OCI-LY3 (cell line): ENCODE measurements at regions not wholly inside any gene's neighbourhood (a gene's known extent, or its start where the extent isn't known, plus 50 kb on each side); places are given as distances from the start of the nearest gene placed in this dataset.

Experiments used
- H2AFZ ChIP-seq: fragments of 200-600, 300-600 bp; shearing (Covaris generic); 2 replicates; pipeline ENCODE4 v1.6.0; 2014; ENCODE audit warnings: antibody characterized with exemption, low read depth, low read length
- H3K27ac ChIP-seq: fragments of 200-600, 300-600 bp; sonication (generic); 2 replicates; pipeline ENCODE4 v1.5.1; 2014; ENCODE audit warnings: mild to moderate bottlenecking, low read length, moderate library complexity, mixed read lengths
- H3K27me3 ChIP-seq: fragments of 200-600, 300-600 bp; sonication (generic); 2 replicates; pipeline ENCODE4 v1.6.1; 2014; ENCODE audit warnings: low read depth, low read length, mixed read lengths
- H3K36me3 ChIP-seq: fragments of 200-600, 300-600 bp; sonication (generic); replicated peaks from 2 replicates; pipeline ENCODE3; 2014; ENCODE audit warnings: low read depth, low read length, mixed read lengths
- H3K4me1 ChIP-seq: fragments of 300-600, 200-600 bp; sonication (generic); 2 replicates; pipeline ENCODE4 v1.6.1; 2014; ENCODE audit warnings: low read length, mixed read lengths
- H3K4me2 ChIP-seq: fragments of 200-600, 300-600 bp; sonication (generic); 2 replicates; pipeline ENCODE4 v1.6.1; 2014; ENCODE audit warnings: low read length, mixed read lengths
- H3K4me3 ChIP-seq: fragments of 300-600, 200-600 bp; sonication (generic); 2 replicates; pipeline ENCODE4 v1.5.1; 2014; ENCODE audit warnings: antibody characterized with exemption, mild to moderate bottlenecking, low read length, moderate library complexity
- H3K79me2 ChIP-seq: fragments of 300-600, 200-600 bp; shearing (Covaris generic); 2 replicates; pipeline ENCODE4 v1.6.1; 2014; ENCODE audit warnings: mild to moderate bottlenecking, low read length, mixed read lengths
- H3K9ac ChIP-seq: fragments of 300-600, 200-600 bp; shearing (Covaris generic); 2 replicates; pipeline ENCODE4 v1.6.0; 2014; ENCODE audit warnings: mild to moderate bottlenecking, low read length, moderate library complexity
- H3K9me3 ChIP-seq: fragments of 200-600, 300-600 bp; shearing (Covaris generic); 2 replicates; pipeline ENCODE4 v1.6.1; 2014; ENCODE audit warnings: low read length, mixed read lengths; ENCODE audit not compliant: insufficient read depth
- H4K20me1 ChIP-seq: fragments of 200-600, 300-600 bp; sonication (generic); 2 replicates; pipeline ENCODE4 v1.6.1; 2016; ENCODE audit warnings: low read length, mixed read lengths; ENCODE audit not compliant: insufficient read depth
- EZH2phosphoT487 ChIP-seq: fragments of 200-600 bp; shearing (Covaris generic); IDR thresholded peaks from 2 replicates; pipeline ENCODE4 v1.6.1; 2018; ENCODE audit warnings: antibody characterized with exemption, mixed run types, low read depth
- TF ChIP-seq, protein P1 (sequence below): fragments of 200-600, 300-600 bp; sonication (generic); IDR thresholded peaks from 2 replicates; pipeline ENCODE4 v1.5.1; 2014; ENCODE audit warnings: antibody characterized with exemption, low read length, low read depth

DNA sequence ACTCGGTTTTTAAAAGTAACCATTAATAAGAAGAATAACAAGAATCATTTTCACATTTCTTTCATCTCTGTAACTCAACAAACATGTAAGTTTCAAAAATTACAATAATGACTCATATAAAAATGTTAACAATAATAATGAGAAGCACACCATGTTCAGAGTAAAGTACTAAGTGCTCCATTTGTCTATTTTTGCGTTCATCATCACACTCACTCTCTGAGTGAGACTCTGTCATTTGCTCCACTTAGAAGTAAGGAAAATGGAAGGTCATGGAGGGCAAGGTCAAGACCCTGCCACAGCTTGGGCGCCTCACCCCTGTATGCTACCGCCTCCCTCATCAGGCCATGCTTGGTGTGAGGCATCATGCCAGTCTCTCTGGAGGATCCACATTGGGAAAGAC is 129.9 kb downstream of the TMEM30B start:
- no peaks in the 10 kb centered on the region for H3K4me1 ChIP-seq
- H3K79me2 ChIP-seq = no peaks in the 10 kb centered on the region
- H2AFZ ChIP-seq = no peak overlapping the region
- H3K9me3 ChIP-seq = 0 out of 2 replicates have a peak, but pooled peaks cover under 1% of the 10 kb centered on the region
- no peak overlapping the region for H3K4me2 ChIP-seq
- H3K27me3 ChIP-seq = no peaks in the 10 kb centered on the region
- no peaks in the 10 kb centered on the region for H4K20me1 ChIP-seq
- no peak overlapping the region for H3K27ac ChIP-seq
- H3K4me3 ChIP-seq = no peak overlapping the region
- H3K36me3 ChIP-seq = no peaks in the 10 kb centered on the region
- no peak overlapping the region for H3K9ac ChIP-seq
- TF ChIP-seq, protein P1, sequence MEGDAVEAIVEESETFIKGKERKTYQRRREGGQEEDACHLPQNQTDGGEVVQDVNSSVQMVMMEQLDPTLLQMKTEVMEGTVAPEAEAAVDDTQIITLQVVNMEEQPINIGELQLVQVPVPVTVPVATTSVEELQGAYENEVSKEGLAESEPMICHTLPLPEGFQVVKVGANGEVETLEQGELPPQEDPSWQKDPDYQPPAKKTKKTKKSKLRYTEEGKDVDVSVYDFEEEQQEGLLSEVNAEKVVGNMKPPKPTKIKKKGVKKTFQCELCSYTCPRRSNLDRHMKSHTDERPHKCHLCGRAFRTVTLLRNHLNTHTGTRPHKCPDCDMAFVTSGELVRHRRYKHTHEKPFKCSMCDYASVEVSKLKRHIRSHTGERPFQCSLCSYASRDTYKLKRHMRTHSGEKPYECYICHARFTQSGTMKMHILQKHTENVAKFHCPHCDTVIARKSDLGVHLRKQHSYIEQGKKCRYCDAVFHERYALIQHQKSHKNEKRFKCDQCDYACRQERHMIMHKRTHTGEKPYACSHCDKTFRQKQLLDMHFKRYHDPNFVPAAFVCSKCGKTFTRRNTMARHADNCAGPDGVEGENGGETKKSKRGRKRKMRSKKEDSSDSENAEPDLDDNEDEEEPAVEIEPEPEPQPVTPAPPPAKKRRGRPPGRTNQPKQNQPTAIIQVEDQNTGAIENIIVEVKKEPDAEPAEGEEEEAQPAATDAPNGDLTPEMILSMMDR = no peak

DNA sequence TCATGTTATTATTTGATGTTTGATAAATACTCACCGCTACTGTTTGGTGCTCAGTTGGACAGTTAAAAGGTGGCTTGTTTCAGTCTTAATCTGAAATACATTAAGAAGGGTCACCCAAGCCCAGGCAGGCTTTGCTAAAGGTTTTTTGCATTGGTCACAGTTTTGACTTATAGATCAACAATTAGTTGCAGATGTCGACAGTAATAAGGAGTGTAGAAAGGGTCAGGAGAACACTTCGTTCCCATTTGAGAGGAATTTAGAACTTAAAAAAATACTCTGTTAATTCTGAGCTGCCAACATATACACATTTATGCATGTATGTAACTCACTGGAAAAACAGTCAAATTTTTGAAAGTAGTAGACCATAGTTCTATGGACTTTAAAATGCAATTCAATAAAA is 130.3 kb downstream of the TMEM30B start:
- no peaks in the 10 kb centered on the region for H4K20me1 ChIP-seq
- no peaks in the 10 kb centered on the region for H3K36me3 ChIP-seq
- no peak overlapping the region for H3K9ac ChIP-seq
- no peaks in the 10 kb centered on the region for H3K79me2 ChIP-seq
- no peak overlapping the region for H2AFZ ChIP-seq
- 0 out of 2 replicates have a peak, but pooled peaks cover 5% of the 10 kb centered on the region for H3K9me3 ChIP-seq
- H3K27me3 ChIP-seq = no peaks in the 10 kb centered on the region
- H3K4me3 ChIP-seq = no peak overlapping the region
- H3K27ac ChIP-seq = no peak overlapping the region
- no peak for TF ChIP-seq EZH2phosphoT487
- TF ChIP-seq, protein P1 = no peak
- H3K4me2 ChIP-seq = no peak overlapping the region
- no peaks in the 10 kb centered on the region for H3K4me1 ChIP-seq

DNA sequence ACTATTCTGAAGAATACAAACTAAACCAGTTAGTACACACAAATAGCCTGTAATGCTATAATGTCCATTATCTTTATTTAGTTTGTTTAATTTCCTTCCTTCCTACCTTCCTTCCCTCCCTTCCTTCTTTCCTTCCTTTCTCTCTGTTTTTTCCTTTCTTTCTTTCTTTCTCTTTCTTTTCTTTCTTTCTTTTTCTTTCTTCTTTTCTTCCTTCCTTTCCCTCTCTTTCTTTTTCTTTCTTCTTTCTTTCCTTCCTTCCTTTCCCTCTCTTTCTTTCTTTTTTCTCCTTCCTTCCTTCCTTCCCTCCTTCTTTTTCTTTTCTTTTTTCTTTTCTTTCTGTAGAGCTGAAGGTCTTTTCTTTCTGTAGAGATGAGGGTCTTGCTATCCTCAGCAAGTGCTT is 131.2 kb downstream of the TMEM30B start:
- Histone ChIP-seq H3K79me2 (no peaks in the 10 kb centered on the region), H3K27ac (no peak overlapping the region), H3K4me3 (no peak overlapping the region), H4K20me1 (no peaks in the 10 kb centered on the region), H3K4me1 (no peaks in the 10 kb centered on the region), H3K4me2 (no peak overlapping the region), H3K9me3 (0 out of 2 replicates have a peak, but pooled peaks cover 5% of the 10 kb centered on the region), H2AFZ (no peak overlapping the region), H3K27me3 (no peaks in the 10 kb centered on the region), H3K9ac (no peak overlapping the region), H3K36me3 (no peaks in the 10 kb centered on the region)
- TF ChIP-seq, protein P1 = no peak
- no peak for TF ChIP-seq EZH2phosphoT487

DNA sequence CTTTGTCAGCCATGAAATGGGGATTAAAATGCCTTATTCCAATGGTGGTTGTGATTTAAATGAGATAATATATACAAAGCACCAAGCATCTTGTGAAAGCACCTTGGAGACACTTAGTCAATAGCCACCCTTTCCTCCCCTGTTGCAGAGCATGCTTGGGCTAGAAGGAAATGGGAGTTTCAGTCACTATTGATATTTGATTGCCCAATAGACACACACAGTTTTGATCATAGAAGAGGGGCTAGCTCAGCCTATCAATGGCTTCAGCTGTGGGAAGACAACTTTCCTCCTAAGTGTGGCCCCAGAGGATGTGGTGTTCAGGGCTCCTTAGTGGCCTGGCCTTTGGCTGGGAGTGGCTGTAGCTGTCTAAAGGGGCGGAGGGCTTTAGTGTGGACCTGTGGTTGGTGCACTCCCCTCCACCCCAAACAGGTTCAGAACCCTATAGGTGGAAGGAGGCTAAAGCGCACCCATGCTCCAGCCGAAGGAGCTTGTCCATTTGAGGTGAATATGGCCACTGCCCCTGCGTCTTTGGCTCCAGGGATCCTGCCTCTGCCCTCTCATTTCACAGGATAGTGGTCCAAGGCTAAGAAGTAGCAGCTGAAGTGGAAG is 132.3 kb downstream of the TMEM30B start:
- no peak overlapping the region for H3K27ac ChIP-seq

More for the DNA sequence above, 132.3 kb downstream of the TMEM30B start:
- TF ChIP-seq EZH2phosphoT487 = no peak
- TF ChIP-seq, protein P1 = no peak
- H3K79me2 ChIP-seq = no peaks in the 10 kb centered on the region
- no peak overlapping the region for H2AFZ ChIP-seq
- no peak overlapping the region for H3K4me2 ChIP-seq
- no peaks in the 10 kb centered on the region for H3K36me3 ChIP-seq
- 0 out of 2 replicates have a peak, but pooled peaks cover 5% of the 10 kb centered on the region for H3K9me3 ChIP-seq
- no peak overlapping the region for H3K9ac ChIP-seq
- no peaks in the 10 kb centered on the region for H3K4me1 ChIP-seq
- no peaks in the 10 kb centered on the region for H4K20me1 ChIP-seq
- H3K27me3 ChIP-seq = no peaks in the 10 kb centered on the region
- H3K4me3 ChIP-seq = no peak overlapping the region
